Suprapubic skin (tissue), 3 donors: ENCODE measurements at regions not wholly inside any gene's neighbourhood (a gene's known extent, or its start where the extent isn't known, plus 50 kb on each side); places are given as distances from the start of the nearest gene placed in this dataset.
"Not testable (repeated sequence)": the region's sequence is repeated elsewhere in the genome, so short reads cannot be mapped to it uniquely, and the experiment has no call there.

Experiments
- POLR2AphosphoS5 ChIP-seq, 3 donors: sonication (generic); formaldehyde crosslinking; IDR thresholded peaks; one replicate each; pipeline ENCODE4 v1.6.1; 2017; ENCODE audit warnings: antibody characterized with exemption in 3 of 3
- TF ChIP-seq, protein P1 (sequence below), 2 donors: fragments of 200-600 bp in 1 of 2; fragments of 450-650 bp in 1 of 2; sonication (generic) in 1 of 2; IDR thresholded peaks; one replicate each; pipeline ENCODE4 v1.5.1; 2016 to 2019; ENCODE audit warnings: antibody characterized with exemption in 2 of 2, mild to moderate bottlenecking in 1 of 2, moderate library complexity in 1 of 2

DNA sequence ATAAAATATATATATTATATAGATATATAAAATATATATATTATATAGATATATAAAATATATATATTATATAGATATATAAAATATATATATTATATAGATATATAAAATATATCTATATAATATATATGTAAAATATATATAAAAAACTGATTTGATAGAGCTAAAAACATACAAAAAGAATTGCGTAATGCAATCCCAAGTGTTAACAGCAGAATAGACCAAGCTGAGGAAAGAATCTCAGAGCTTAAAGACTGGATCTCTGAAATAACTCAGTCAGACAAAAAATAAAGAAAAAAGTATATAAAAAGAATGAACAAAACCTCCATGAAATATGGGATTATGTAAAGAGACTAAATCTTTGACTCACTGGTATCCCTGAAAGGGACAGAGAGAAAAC lies 112.8 kb upstream of the GCFC2 start:
- not testable (repeated sequence) for TF ChIP-seq POLR2AphosphoS5 (IDR thresholded peaks at IDR 0.05)
- TF ChIP-seq, protein P1, sequence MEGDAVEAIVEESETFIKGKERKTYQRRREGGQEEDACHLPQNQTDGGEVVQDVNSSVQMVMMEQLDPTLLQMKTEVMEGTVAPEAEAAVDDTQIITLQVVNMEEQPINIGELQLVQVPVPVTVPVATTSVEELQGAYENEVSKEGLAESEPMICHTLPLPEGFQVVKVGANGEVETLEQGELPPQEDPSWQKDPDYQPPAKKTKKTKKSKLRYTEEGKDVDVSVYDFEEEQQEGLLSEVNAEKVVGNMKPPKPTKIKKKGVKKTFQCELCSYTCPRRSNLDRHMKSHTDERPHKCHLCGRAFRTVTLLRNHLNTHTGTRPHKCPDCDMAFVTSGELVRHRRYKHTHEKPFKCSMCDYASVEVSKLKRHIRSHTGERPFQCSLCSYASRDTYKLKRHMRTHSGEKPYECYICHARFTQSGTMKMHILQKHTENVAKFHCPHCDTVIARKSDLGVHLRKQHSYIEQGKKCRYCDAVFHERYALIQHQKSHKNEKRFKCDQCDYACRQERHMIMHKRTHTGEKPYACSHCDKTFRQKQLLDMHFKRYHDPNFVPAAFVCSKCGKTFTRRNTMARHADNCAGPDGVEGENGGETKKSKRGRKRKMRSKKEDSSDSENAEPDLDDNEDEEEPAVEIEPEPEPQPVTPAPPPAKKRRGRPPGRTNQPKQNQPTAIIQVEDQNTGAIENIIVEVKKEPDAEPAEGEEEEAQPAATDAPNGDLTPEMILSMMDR (IDR thresholded peaks at IDR 0.05): not testable (repeated sequence)
